GM21717 (cell line): ENCODE measurements at regions not wholly inside any gene's neighbourhood (a gene's known extent, or its start where the extent isn't known, plus 50 kb on each side); places are given as distances from the start of the nearest gene placed in this dataset.

Experiments used
- ATAC-seq: cut with Tn5 transposase; IDR thresholded peaks from one replicate; pipeline ENCODE4 v1.9.1; 2021; ENCODE audit warnings: mild to moderate bottlenecking, moderate library complexity; ENCODE audit not compliant: unreplicated experiment

DNA sequence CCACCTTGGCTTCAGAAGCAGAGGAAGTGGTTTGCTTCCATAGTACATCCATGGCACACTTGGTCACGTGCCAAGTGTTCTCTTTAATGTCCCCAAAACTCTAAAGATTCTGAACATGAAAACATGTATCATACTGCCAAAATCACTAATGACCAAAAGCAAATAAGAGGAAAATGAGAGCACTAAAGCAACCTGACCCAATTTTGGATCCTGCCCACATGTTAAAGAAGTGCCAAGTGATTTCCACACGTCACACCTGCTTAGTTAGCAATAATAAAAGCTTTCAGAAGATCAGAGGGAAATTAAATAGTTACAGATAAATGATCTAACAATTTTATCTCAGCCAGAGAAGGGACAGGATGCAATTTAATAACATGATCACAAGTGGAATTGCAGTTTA, 1170.0 kb downstream of the XPNPEP1 start:
- ATAC-seq, result no peak

DNA sequence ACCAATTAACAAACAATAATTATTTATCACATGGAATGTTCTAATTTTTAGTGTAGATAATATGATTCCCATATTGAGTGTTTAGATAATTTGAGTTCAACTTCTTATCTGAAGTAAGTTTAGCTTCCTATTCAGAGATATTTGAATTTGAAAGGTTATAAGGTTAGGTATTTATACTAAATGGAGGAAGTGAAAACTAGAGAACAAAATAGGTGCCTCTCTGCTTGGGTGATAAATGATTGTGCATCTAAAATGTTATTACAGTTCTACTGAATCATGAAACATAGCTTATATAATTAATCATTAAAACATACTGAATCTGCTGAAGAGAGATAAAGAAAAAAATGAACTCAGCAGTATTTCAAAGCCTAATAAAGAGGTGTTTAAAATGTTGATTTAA, 1174.3 kb downstream of the XPNPEP1 start:
- no peak for ATAC-seq

DNA sequence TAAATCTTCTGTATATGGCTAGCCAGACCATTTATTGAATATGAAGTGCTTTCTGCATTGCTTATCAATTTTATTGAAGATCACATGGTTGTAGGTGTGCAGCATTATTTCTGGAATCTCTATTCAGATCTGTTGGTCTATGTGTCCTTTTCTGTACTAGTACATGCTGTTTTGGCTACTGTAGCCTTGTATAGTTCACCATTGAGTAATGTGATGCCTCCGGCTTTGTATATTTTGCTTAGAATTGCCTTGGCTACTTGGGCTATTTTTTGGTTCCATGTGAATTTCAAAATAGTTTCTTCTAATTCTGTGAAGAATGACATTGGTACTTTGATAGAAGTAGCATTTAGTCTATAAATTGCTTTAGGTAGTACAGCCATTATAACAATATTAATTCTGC, 1187.2 kb downstream of the XPNPEP1 start:
- no peak for ATAC-seq

DNA sequence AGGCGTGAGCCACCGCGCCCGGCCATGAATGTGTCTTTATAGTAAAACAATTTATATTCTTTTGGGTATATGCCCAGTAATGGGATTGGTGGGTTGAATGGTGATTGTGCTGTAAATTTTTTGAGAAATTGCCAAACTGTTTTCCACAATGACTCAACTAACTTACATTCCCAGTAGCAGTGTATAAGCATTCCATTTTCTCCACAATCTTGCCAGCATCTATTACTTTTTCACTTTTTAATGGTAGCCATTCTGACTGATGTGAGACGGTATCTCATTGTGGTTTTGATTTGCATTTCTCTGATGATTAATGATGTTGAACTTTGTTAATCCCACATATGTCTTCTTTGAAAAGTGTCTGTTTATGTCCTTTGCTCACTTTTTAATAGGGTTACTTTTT, 1187.9 kb downstream of the XPNPEP1 start:
- no peak for ATAC-seq

DNA sequence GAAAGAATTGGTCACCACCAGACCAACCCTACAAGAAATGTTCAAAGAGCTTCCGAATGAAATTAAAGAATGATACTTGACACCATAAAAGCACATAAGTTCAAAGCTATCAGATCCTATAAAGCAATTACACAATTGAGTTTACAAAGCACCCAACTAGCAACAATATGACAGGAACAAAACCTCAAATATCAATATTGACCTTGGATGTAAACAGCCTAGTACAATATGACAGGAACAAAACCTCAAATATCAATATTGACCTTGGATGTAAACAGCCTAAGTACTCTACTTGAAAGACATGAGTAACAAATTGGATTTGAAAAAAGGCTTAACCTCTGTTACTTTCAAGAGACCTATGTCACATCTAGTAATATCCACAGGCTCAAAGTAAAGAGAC, 1201.4 kb downstream of the XPNPEP1 start:
- no peak for ATAC-seq

DNA sequence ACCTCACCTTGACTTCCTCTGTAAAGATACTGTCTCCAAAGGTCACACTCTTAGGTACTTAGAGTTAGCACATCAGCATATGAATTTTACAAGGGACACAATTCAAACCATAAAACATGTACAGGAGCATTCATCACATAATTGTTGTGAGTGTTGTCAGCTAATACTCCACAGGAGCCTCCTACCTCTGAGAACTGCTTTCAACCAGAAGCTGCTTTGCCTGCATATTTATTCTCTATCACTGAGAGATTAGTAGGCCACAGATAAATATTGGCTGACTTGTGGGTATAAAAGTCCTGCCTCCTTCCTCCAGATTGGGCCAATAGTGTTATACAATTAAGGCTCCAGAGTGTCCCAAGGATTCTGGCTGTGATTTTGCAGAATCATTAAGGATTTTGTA, 1207.0 kb downstream of the XPNPEP1 start:
- no peak for ATAC-seq

DNA sequence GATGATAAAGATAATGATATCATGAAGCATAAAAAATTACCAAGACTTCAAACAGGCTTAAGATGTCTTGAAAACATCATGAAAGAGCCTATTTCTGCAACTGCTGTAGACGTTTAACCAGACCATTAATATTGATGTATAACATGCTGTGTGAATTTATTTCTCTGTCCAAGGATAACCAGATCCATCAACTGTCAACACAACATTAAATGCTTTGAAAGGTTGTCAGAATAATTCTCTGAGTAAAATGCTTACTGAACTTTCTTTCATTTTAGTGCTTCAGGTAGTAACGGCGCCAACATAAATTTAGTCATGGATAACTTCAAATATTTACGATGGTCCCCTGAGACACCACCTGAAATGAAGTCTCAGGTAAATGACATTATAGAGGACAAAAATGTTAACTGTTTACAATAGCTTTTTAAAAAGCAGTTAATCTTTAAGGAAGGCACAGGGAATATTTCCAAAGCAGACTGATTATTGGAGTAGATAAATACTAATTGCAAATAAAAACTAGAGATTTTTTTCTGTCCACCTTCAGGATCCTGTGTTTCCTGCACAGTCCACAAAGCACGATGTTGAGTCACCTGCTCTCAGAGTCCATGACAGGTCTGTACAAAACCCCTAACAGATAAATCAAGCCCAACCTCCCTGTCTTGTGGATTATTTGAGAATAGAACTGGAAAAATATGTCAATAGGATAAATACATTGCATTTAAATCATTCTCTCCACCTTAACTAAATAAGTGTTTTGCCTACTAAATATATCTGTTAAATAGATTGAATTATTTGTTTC, 1213.2 kb downstream of the XPNPEP1 start:
- ATAC-seq, result no peak

DNA sequence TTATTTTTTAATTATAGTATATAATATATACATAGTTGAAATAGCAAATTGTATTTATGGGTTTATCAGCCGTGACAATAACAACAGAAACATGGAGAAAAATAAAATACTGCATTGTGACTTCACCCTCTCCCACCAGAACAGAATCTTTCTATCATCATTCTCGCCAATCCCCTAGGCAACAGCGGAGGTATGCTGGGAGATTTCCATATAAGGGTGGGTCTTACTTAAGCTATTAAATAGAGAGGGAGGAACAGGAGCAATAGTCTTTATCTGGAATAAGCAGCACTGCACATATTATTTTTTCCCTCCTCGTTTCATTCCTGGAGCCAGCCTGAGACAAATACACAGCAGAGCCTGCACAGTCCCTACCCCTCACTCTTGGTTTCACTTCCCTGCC, 1214.9 kb downstream of the XPNPEP1 start:
- ATAC-seq, result no peak

DNA sequence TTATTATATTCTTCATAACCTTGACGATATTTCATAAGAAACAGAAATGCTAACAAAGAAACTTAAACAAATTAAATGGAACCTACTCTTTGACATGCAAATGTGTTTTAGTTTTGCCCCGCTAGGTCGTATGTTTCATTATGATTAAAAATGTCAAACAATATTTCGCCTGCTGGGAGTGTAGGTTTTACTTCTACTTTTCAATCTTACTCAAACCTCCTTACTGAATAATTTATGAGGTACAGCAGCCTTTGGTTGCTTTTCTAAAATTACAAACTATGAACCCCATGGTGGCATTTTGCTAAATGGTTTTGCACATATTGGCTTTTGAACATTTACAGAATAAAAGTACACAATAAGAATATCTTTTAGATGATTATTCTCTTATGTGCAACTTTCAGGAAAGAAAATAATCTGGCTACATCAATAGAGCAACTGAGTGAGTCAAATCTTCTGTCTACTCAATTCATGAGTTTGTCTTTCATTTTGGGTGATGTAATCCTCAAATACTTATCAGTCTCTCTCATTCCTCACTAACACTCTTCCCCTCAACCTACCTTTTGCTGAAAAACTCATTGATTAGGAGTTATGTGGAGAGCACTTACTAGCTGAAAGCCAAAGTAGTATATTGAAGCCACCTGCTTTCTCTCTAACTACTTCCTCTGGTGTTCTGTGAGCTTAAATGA, 1226.4 kb downstream of the XPNPEP1 start:
- ATAC-seq, result peak; percentile 97

DNA sequence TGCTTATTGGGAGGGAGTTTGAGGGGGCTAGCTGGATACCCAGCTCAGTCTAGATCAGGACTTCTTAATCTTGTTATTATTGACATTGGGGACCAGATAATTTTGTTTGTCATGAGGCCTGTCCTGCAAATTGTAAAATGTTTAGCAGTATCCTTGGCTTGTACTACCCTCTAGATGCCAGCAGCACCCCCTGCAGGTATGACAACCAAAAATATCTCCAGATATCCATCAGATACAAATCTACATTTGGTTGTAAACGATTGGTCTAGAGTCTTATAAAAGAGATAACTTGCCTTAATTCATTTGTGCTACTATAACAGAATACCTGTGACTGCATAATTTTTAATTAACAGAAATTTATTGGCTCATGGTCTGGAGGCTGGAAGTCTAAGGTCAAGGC, 1232.2 kb downstream of the XPNPEP1 start:
- no peak for ATAC-seq

DNA sequence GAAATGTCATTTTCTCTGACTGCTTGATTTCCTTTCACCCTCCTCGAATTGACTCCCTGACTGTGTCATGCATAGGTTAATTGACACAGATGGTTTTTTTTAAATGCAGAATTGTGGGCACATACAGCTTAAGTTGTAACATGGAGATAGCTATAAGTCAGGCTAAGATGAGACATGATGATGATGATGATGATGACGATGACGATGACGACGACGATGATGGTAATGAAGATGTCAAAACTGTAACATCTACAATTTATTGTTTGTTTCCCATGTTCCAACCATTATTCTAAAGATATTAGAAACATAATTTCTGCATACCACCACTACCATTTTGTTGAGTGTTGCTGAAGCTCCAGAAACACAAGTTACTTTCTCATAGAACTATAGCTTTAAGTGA, 1232.8 kb downstream of the XPNPEP1 start:
- ATAC-seq, result no peak

DNA sequence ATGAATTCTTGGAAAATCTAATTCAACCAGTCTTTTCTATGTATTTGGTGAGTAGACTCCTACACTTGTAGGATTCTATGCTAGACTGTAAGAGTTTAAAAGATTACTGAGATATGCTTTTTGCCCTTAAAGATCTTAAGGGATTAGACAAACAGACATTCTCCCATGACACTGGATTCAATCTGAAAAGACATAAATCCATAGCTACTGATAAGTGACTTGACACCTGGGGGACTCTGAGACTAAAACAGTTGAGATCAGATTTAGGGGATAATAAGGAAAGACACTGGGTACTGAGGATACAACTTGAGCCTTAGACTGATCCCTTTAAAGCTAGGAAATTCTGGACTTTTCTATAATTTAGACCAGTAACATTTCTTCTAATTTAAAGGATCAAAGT, 1233.4 kb downstream of the XPNPEP1 start:
- ATAC-seq, result no peak

DNA sequence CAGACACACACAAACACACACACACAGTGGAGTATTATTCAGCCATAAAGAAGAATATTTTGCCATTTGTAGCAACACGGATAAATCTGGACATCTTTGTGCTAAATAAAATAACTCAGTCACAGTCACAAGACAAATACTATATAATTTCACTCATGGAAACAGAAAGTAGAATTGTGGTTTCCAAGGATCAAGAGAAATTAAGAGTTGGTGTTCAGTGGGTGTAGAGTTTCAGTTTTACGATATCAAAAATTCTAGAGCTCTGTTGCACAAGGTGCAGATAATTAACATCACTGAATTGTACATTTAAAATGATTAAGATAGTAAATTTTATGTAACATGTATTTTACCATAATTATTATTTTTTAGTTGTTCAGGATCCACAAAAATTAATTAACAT, 1235.0 kb downstream of the XPNPEP1 start:
- peak; percentile 79 for ATAC-seq

DNA sequence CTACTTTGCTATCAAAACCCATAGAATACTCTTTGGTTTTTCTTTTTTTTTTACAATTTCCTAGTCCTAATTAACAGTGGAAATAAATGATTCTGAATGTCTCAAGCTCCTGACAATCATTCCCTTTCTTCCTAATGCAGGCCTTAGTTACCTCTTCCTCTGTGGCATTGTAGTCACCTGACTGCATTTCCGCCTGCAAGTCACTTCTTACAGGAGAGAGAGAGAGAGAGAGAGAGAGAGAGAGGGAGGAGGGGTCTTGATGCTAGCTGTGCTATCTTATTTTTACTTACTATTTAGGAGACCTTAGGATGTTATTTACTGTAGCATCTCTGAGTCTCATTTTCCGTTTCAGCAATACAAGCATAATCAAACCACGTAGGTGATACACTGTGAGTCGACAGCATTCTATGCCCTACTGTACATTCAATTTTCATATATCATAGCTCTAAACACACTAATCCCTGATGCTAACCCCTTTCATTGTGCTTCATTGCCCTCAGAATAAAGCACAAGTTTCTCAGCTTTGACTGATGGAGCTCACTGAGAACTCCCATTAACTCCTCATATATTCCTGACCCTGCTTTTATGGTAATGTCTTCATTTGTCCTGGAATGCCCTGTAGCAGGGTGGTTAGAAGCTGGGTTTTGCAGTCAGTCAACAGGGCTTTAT, 1237.3 kb downstream of the XPNPEP1 start:
- ATAC-seq, result no peak

DNA sequence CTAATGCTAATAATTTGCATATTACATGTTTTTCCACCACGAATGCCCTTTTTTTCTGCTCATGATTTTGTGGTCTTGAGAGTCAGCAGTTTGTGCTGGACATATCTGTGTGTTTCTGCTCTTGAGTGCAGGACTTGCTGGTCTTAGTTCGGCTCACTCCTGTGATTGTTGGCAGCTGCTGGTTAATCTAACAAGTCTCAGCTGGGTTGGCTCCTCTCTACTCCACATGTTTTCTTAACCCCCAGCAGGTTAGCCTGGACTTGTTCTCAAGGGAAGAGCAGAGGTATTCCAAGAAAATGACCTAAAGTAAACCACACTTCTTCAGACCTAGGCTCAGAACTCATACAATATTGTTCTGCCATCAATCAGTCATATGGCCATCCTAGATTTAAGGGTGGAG, 1238.9 kb downstream of the XPNPEP1 start:
- ATAC-seq, result no peak

DNA sequence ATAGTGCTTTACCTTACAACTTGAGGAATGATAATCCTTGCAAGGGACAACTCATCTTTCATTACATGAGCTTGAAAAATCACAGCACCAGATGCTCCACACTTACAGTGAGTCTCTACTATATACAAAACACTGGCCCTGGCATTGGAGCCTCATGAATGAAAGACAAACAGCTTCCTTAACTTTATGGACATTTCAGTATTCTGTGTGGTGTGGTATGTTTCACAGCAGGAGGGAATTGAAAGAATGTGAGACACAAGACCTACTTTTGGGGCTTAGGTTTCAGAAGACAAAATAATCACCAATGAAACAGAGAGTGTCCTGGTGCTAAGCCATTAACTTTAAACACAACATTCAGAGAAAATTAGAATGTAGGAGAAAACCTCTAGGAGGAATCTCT, 1249.6 kb downstream of the XPNPEP1 start:
- ATAC-seq, result no peak

DNA sequence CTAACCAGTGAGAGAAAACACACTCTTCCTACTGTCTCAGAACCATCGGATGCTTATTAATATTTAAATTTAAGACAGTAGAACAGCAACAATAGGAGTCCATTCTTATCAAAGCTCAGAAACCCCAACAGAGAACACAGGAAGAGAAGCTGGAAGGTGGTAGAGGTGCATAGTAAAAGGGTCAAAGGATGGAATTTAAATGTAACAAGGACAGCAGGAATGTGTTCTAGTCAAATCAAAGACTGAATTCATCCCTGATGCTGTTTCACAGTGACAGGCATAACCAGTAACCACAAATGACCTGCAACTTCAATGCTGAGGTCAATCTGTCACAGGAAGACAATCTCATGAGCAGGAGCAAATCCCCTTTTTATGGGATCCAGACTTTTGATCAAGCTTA, 1259.7 kb downstream of the XPNPEP1 start:
- no peak for ATAC-seq

DNA sequence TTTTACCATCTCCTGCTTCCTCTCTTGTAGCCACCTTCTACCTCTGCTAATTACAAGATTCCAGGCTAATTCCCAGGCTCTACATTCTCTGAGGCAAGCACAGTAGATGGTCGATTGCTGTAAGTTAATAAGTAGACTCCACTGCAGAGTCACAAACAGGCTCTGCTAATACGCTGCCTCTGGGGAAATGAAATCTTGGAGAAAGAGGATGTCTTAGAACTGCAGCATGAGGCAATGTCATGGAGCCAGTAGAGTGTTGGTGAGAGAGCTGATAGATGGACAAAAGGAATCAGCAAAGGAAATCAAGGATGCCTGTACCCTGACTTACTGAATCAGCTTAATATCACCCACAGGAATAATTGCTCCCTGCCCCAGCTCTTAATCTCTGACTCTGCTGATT, 1260.3 kb downstream of the XPNPEP1 start:
- no peak for ATAC-seq

DNA sequence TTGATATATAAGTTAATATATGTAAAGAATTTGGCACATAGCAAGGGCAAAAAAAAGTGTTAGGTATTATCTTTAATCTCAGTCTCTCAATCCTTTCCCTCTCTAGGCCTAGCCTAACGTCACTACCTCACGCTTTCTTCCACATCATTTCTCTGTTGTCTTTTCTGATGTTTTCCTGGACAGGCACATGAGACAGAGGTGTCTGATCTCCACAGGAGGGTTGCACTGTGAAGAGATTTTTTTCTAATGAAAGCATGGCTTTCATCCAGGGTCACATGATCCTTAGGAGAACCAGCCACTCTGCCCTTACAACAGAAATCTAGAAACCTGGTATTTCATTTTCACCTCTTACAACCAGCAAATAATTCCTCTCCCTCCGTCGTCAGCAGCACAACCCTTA, 1268.3 kb downstream of the XPNPEP1 start:
- no peak for ATAC-seq

DNA sequence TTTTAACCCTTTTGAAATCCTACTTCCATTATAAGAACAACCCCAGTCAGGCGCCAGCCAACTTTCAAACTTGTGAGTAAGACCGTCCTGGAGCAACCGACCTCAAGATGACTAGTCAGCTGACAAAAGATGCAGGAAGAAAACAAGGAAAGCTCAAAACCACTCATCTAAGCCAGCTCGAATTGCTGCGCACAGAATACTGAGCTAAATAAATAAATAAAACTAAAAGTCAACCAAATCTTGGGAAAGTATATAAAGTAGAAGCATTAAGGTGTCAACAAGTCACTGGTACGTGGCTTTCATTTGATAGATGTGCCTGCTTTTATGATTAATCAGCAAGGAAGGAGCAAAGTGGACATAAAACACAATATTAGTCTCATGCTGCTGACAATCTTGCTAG, 1269.8 kb downstream of the XPNPEP1 start:
- no peak for ATAC-seq

DNA sequence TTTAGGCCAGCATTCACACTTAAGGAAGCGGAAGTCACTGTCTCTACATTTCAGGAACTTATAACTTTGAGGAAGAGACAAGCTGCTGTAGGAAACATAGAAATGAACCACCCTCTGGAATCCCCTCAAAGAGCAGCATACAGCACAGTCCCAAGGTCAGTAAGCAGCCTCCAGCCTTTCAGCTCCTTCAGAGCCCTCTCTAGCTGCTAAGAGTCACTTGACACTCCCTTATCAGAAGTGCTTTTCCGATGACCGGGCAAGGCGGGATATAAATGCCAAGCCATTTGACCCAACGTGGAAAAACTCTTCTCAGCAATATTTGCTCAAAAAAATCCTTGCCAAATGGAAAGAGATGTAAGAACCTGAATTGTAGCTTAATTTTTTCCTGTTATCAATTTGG, 1284.3 kb downstream of the XPNPEP1 start:
- ATAC-seq, result no peak

DNA sequence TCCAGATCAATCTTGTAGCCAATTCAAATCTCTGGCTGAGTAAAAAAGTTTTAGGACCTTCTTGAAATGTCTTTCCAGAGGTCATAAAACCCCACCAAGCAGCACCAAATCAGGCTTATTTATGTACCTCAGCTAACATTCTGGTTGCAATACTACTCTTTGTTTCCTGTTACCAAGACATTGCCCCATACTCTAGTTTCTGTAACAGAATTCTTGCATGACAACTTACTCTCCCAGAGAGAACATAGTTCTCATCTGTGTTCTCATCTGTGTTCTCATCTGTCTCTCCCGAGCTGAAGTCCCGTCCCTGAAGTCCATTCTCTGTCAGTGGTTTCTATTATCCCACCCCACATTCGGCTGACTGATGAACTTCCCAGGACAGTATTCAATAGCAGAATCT, 1285.1 kb downstream of the XPNPEP1 start:
- no peak for ATAC-seq
